ENCODE measurements at regions not wholly inside any gene's neighbourhood (a gene's known extent, or its start where the extent isn't known, plus 50 kb on each side); places are given as distances from the start of the nearest gene placed in this dataset.

GRCh38 chr12:125455556-125455955 is 390.3 kb downstream of the AACS start:
- H3K27ac ChIP-seq: no peak overlapping the region
- no peak for ATAC-seq (ENCODE audit: insufficient number of reproducible peaks, low FRiP score, low read depth)
- H3K4me3 ChIP-seq: no peak overlapping the region
- DNase-seq (ENCODE audit: low spot score): no peak
- peaks cover 6% of the 10 kb centered on the region for H3K9me3 ChIP-seq
- TF ChIP-seq CTCF (IDR thresholded peaks at IDR 0.05): no peak
- H3K36me3 ChIP-seq: no peaks in the 10 kb centered on the region
- H3K27me3 ChIP-seq (replicated peaks; ENCODE audit: insufficient read depth): no peaks in the 10 kb centered on the region
- no peaks in the 10 kb centered on the region for H3K4me1 ChIP-seq (ENCODE audit: control insufficient read depth in 1 of 2, low read depth in 2 of 2)

GRCh38 chr12:125458552-125459268 is 393.5 kb downstream of the AACS start:
- no peak for ATAC-seq (ENCODE audit: insufficient number of reproducible peaks, low FRiP score, low read depth)
- DNase-seq (ENCODE audit: low spot score): no peak
- no peaks in the 10 kb centered on the region for H3K27me3 ChIP-seq (replicated peaks; ENCODE audit: insufficient read depth)
- H3K27ac ChIP-seq: no peak overlapping the region
- no peak overlapping the region for H3K4me3 ChIP-seq
- no peaks in the 10 kb centered on the region for H3K36me3 ChIP-seq
- H3K9me3 ChIP-seq: no peaks in the 10 kb centered on the region
- no peak for TF ChIP-seq CTCF (IDR thresholded peaks at IDR 0.05)
- no peaks in the 10 kb centered on the region for H3K4me1 ChIP-seq (ENCODE audit: control insufficient read depth in 1 of 2, low read depth in 2 of 2)

GRCh38 chr12:125461831-125462230 is 396.6 kb downstream of the AACS start:
- no peak for DNase-seq (ENCODE audit: low spot score)
- no peak for ATAC-seq (ENCODE audit: insufficient number of reproducible peaks, low FRiP score, low read depth)
- Histone ChIP-seq H3K36me3 (no peaks in the 10 kb centered on the region), H3K4me3 (no peak overlapping the region), H3K27me3 (replicated peaks; ENCODE audit: insufficient read depth) (no peaks in the 10 kb centered on the region), H3K9me3 (no peaks in the 10 kb centered on the region), H3K27ac (no peak overlapping the region), H3K4me1 (ENCODE audit: control insufficient read depth in 1 of 2, low read depth in 2 of 2) (no peaks in the 10 kb centered on the region)
- no peak for TF ChIP-seq CTCF (IDR thresholded peaks at IDR 0.05)

- Histone ChIP-seq H3K36me3 (no peaks in the 10 kb centered on the region), H3K4me3 (no peak overlapping the region), H3K27me3 (replicated peaks; ENCODE audit: insufficient read depth) (no peaks in the 10 kb centered on the region), H3K9me3 (no peaks in the 10 kb centered on the region), H3K4me1 (ENCODE audit: control insufficient read depth in 1 of 2, low read depth in 2 of 2) (no peaks in the 10 kb centered on the region), H3K27ac (no peak overlapping the region)
- no peak for TF ChIP-seq CTCF (IDR thresholded peaks at IDR 0.05)
- ATAC-seq (ENCODE audit: insufficient number of reproducible peaks, low FRiP score, low read depth): no peak
- DNase-seq (ENCODE audit: low spot score): no peak
Observed at GRCh38 chr12:125463386-125463785, 398.2 kb downstream of the AACS start.

- no peak overlapping the region for H3K4me3 ChIP-seq
- DNase-seq (ENCODE audit: low spot score): no peak
- no peaks in the 10 kb centered on the region for H3K4me1 ChIP-seq (ENCODE audit: control insufficient read depth in 1 of 2, low read depth in 2 of 2)
- H3K27ac ChIP-seq: no peak overlapping the region
- no peaks in the 10 kb centered on the region for H3K9me3 ChIP-seq
- TF ChIP-seq CTCF (IDR thresholded peaks at IDR 0.05): no peak
- H3K36me3 ChIP-seq: no peaks in the 10 kb centered on the region
- H3K27me3 ChIP-seq (replicated peaks; ENCODE audit: insufficient read depth): no peaks in the 10 kb centered on the region
- ATAC-seq (ENCODE audit: insufficient number of reproducible peaks, low FRiP score, low read depth): no peak
Observed at GRCh38 chr12:125467363-125467762, 402.1 kb downstream of the AACS start.
